ENCODE measurements at regions not wholly inside any gene's neighbourhood (a gene's known extent, or its start where the extent isn't known, plus 50 kb on each side); places are given as distances from the start of the nearest gene placed in this dataset.

DNA sequence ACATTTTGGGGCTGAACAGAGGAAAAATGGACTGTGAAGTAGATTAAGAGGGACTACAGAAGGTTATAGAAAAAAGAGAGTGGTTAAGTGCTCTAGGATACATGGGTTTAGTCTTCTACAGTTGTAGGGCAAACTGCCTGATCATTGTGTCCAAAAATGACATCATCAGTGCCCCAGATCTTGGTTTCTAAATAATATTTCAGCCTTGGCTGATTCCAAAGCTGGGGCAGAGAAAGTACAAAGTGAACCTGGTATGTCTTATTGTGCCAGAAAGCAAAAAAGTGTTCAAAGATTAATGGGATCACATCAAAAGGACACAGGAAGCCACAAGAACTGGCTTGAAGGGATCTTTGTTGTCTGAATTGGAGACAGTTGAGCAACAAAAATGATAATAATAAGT is 97.1 kb upstream of the ZNF521 start:
- no peak overlapping the region for H3K4me2 ChIP-seq (ENCODE audit: low read length)
- H3K9me3 ChIP-seq (ENCODE audit: insufficient read depth, low read length) = no peaks in the 10 kb centered on the region
- H3K79me2 ChIP-seq (ENCODE audit: low read length) = no peaks in the 10 kb centered on the region
- no peak overlapping the region for H3K4me3 ChIP-seq (ENCODE audit: low read length)
- H4K20me1 ChIP-seq (ENCODE audit: insufficient read depth, low read length) = no peaks in the 10 kb centered on the region
- no peak for TF ChIP-seq EZH2phosphoT487 (IDR thresholded peaks at IDR 0.05; ENCODE audit: low read depth)
- TF ChIP-seq, protein P1, sequence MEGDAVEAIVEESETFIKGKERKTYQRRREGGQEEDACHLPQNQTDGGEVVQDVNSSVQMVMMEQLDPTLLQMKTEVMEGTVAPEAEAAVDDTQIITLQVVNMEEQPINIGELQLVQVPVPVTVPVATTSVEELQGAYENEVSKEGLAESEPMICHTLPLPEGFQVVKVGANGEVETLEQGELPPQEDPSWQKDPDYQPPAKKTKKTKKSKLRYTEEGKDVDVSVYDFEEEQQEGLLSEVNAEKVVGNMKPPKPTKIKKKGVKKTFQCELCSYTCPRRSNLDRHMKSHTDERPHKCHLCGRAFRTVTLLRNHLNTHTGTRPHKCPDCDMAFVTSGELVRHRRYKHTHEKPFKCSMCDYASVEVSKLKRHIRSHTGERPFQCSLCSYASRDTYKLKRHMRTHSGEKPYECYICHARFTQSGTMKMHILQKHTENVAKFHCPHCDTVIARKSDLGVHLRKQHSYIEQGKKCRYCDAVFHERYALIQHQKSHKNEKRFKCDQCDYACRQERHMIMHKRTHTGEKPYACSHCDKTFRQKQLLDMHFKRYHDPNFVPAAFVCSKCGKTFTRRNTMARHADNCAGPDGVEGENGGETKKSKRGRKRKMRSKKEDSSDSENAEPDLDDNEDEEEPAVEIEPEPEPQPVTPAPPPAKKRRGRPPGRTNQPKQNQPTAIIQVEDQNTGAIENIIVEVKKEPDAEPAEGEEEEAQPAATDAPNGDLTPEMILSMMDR (IDR thresholded peaks at IDR 0.05; ENCODE audit: low read depth, low read length) = no peak
- H3K4me1 ChIP-seq (ENCODE audit: low read length) = no peaks in the 10 kb centered on the region
- H3K36me3 ChIP-seq (replicated peaks; ENCODE audit: low read depth, low read length) = no peaks in the 10 kb centered on the region
- H2AFZ ChIP-seq (ENCODE audit: low read depth, low read length) = no peak overlapping the region
- H3K9ac ChIP-seq (ENCODE audit: low read length) = no peak overlapping the region
- H3K27ac ChIP-seq (ENCODE audit: low read length) = no peak overlapping the region
- no peaks in the 10 kb centered on the region for H3K27me3 ChIP-seq (ENCODE audit: low read depth, low read length)

DNA sequence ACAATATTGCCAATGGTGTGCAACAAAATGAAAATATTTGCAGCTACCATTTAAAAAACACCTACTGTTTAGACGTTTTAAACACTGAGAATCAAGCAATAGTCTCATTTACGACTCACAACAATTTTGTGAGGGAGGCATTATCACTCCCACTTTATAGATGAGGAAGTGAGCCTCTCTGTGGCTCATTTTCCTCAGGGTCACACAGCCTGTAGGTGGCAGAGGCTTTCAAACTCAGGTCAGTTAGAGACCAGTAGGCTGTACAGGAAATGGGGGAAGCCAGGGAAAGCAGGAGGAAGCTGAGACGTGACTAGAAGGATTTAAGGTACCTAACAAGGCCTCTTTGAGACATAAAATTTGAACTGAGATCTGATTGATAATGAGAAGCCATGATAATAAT is 95.0 kb upstream of the ZNF521 start:
- H4K20me1 ChIP-seq (ENCODE audit: insufficient read depth, low read length) = no peaks in the 10 kb centered on the region
- no peak overlapping the region for H2AFZ ChIP-seq (ENCODE audit: low read depth, low read length)
- TF ChIP-seq, protein P1 (IDR thresholded peaks at IDR 0.05; ENCODE audit: low read depth, low read length) = no peak
- no peak for TF ChIP-seq EZH2phosphoT487 (IDR thresholded peaks at IDR 0.05; ENCODE audit: low read depth)
- no peak overlapping the region for H3K4me3 ChIP-seq (ENCODE audit: low read length)
- H3K79me2 ChIP-seq (ENCODE audit: low read length) = no peaks in the 10 kb centered on the region
- H3K9me3 ChIP-seq (ENCODE audit: insufficient read depth, low read length) = no peaks in the 10 kb centered on the region
- H3K27me3 ChIP-seq (ENCODE audit: low read depth, low read length) = no peaks in the 10 kb centered on the region
- H3K4me2 ChIP-seq (ENCODE audit: low read length) = no peak overlapping the region
- H3K27ac ChIP-seq (ENCODE audit: low read length) = no peak overlapping the region
- no peaks in the 10 kb centered on the region for H3K36me3 ChIP-seq (replicated peaks; ENCODE audit: low read depth, low read length)
- H3K9ac ChIP-seq (ENCODE audit: low read length) = no peak overlapping the region
- H3K4me1 ChIP-seq (ENCODE audit: low read length) = no peaks in the 10 kb centered on the region

DNA sequence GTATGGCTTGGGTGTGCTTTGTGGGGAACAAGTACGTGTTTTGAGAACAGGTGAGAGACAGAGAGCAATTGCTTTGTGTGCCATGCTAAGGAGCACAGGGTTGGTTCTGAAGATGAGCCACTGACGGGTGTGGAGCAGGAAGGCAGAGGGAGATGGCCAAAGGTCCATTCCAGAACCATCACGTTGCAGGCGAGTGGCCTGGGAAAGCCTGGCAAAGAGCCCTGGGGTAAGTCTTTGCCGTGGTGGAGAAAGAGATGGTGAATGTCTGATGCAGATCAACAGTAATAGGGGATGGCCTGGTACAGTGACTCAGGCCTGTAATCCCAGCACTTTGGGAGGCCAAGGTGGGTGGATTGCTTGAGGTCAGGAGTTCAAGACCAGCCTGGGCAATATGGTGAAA is 93.5 kb upstream of the ZNF521 start:
- H3K36me3 ChIP-seq (replicated peaks; ENCODE audit: low read depth, low read length) = no peaks in the 10 kb centered on the region
- no peak overlapping the region for H3K4me3 ChIP-seq (ENCODE audit: low read length)
- no peaks in the 10 kb centered on the region for H3K79me2 ChIP-seq (ENCODE audit: low read length)
- no peaks in the 10 kb centered on the region for H4K20me1 ChIP-seq (ENCODE audit: insufficient read depth, low read length)
- TF ChIP-seq, protein P1 (IDR thresholded peaks at IDR 0.05; ENCODE audit: low read depth, low read length) = no peak
- no peak for TF ChIP-seq EZH2phosphoT487 (IDR thresholded peaks at IDR 0.05; ENCODE audit: low read depth)
- no peak overlapping the region for H3K4me2 ChIP-seq (ENCODE audit: low read length)
- no peak overlapping the region for H3K27ac ChIP-seq (ENCODE audit: low read length)
- H3K27me3 ChIP-seq (ENCODE audit: low read depth, low read length) = no peaks in the 10 kb centered on the region
- H3K9me3 ChIP-seq (ENCODE audit: insufficient read depth, low read length) = no peaks in the 10 kb centered on the region
- no peak overlapping the region for H2AFZ ChIP-seq (ENCODE audit: low read depth, low read length)
- H3K9ac ChIP-seq (ENCODE audit: low read length) = no peak overlapping the region
- H3K4me1 ChIP-seq (ENCODE audit: low read length) = no peaks in the 10 kb centered on the region

DNA sequence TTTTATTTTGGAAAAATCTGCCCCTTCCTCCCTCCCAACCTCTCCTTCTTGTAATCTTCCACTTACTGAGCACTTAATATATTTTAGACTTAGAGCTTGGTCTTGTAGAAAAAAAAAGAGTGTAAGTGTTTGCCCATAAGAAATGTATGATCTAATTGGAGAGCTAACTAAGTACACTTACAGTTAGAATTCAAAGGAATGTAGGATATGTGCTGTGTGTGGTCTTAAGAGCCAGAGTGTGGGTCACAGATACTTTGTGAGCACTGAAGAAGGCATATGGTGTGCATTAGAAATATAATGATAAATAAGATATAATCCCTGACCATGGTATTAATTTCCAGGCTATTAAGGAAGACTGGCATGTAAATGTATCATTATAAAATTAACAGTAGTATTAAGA is 91.8 kb upstream of the ZNF521 start:
- no peak overlapping the region for H3K27ac ChIP-seq (ENCODE audit: low read length)
- no peaks in the 10 kb centered on the region for H4K20me1 ChIP-seq (ENCODE audit: insufficient read depth, low read length)
- H3K4me3 ChIP-seq (ENCODE audit: low read length) = no peak overlapping the region
- H3K79me2 ChIP-seq (ENCODE audit: low read length) = no peaks in the 10 kb centered on the region
- H3K4me2 ChIP-seq (ENCODE audit: low read length) = no peak overlapping the region
- TF ChIP-seq, protein P1 (IDR thresholded peaks at IDR 0.05; ENCODE audit: low read depth, low read length) = no peak
- no peak for TF ChIP-seq EZH2phosphoT487 (IDR thresholded peaks at IDR 0.05; ENCODE audit: low read depth)
- no peaks in the 10 kb centered on the region for H3K36me3 ChIP-seq (replicated peaks; ENCODE audit: low read depth, low read length)
- H3K27me3 ChIP-seq (ENCODE audit: low read depth, low read length) = no peaks in the 10 kb centered on the region
- no peak overlapping the region for H3K9ac ChIP-seq (ENCODE audit: low read length)
- H3K9me3 ChIP-seq (ENCODE audit: insufficient read depth, low read length) = no peaks in the 10 kb centered on the region
- H3K4me1 ChIP-seq (ENCODE audit: low read length) = no peaks in the 10 kb centered on the region
- H2AFZ ChIP-seq (ENCODE audit: low read depth, low read length) = no peak overlapping the region

Measured in OCI-LY3 (cell line).